ENCODE measurements at regions not wholly inside any gene's neighbourhood (a gene's known extent, or its start where the extent isn't known, plus 50 kb on each side); places are given as distances from the start of the nearest gene placed in this dataset.

DNA sequence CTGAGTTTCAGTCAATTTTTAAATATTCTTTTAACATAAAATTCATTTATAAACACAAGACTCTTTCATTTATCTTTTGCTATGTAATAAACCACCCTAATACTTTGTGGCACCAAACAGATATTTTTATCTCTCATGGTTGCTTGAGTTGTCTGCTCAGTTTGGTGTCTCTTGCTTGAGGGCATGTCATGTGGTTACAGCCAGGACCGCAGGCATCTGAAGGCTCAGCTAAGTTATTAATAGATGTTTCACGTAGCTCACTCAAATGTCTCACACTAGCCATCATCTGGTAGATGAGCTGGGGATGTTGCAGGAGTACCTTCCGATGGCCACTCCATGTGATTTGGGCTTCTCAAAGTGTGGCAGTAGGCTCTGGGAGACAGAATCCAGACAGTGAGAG, 597.8 kb downstream of the ETNK1 start:
- Histone ChIP-seq H3K36me3 (no peaks in the 10 kb centered on the region), H3K4me1 (ENCODE audit: control insufficient read depth in 1 of 2, insufficient read depth in 1 of 2, low read depth in 1 of 2, low read length in 1 of 2) (no peaks in the 10 kb centered on the region), H3K27ac (no peak overlapping the region), H3K27me3 (no peaks in the 10 kb centered on the region), H3K4me3 (ENCODE audit: low read depth in 1 of 2, low read length in 1 of 2) (no peak overlapping the region), H3K9me3 (no peaks in the 10 kb centered on the region)
- no peak for TF ChIP-seq CTCF (IDR thresholded peaks at IDR 0.05)

DNA sequence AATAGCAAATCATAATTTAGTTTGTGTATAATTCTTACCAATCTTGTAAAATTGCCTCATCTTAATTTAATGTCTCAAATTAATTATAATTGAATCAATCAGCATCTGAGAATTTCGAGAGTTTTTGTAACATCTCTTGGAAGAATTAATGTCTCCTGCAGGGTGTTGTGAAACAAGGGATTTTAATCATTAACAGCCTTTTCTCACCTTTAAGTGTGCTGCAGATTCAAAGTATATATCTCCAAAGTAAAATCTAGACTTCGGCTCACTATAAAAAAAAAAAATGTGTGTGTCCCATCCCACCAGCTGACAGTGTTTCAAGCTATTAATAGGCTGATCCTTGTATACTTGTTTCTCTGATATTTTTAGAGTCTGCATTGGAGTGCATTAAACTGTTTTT, 603.1 kb downstream of the ETNK1 start:
- TF ChIP-seq CTCF (IDR thresholded peaks at IDR 0.05) = no peak
- no peaks in the 10 kb centered on the region for H3K9me3 ChIP-seq
- no peak overlapping the region for H3K27ac ChIP-seq
- no peaks in the 10 kb centered on the region for H3K27me3 ChIP-seq
- no peaks in the 10 kb centered on the region for H3K36me3 ChIP-seq
- H3K4me1 ChIP-seq (ENCODE audit: control insufficient read depth in 1 of 2, insufficient read depth in 1 of 2, low read depth in 1 of 2, low read length in 1 of 2) = no peaks in the 10 kb centered on the region
- H3K4me3 ChIP-seq (ENCODE audit: low read depth in 1 of 2, low read length in 1 of 2) = no peak overlapping the region

- TF ChIP-seq CTCF (IDR thresholded peaks at IDR 0.05) = no peak
- no peak overlapping the region for H3K27ac ChIP-seq
- H3K27me3 ChIP-seq = no peaks in the 10 kb centered on the region
- H3K9me3 ChIP-seq = no peaks in the 10 kb centered on the region
- no peaks in the 10 kb centered on the region for H3K4me1 ChIP-seq (ENCODE audit: control insufficient read depth in 1 of 2, insufficient read depth in 1 of 2, low read depth in 1 of 2, low read length in 1 of 2)
- no peak overlapping the region for H3K4me3 ChIP-seq (ENCODE audit: low read depth in 1 of 2, low read length in 1 of 2)
- H3K36me3 ChIP-seq = no peaks in the 10 kb centered on the region
Observed at GRCh38 chr12:23230899-23231298, 605.9 kb downstream of the ETNK1 start.

DNA sequence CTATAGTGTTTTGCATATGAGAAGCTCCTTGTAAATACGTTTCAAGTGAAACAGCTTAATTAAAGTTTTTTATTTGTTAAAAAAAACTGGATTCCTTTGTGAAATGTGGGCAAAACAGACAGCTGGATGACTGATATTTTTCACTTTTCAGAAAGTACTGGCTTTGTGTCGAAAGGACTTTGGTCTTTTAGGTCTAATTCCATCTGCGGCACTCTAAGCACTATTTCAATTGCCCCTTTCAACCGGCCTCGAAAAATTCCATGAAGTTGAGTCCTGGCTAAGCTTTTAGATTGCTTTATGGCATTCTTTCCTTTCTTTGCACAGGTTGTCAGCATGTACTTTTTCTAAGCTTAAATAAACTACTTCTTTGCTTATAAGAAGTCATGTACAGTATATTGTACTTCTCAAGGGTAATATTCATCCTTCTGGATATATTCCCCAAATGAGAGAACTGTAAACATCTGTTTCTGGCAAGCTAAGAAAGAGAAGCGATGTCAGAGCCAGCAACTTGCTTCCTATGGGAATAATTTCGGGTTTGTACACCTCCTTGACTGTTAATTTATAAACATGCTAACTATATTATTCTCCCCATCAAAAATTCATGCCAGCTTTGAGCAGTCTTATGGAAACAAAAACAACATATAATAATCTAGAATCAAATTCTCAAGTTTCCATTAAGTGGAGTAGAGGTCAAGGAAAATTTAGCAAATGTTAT, 611.3 kb downstream of the ETNK1 start:
- no peaks in the 10 kb centered on the region for H3K36me3 ChIP-seq

DNA sequence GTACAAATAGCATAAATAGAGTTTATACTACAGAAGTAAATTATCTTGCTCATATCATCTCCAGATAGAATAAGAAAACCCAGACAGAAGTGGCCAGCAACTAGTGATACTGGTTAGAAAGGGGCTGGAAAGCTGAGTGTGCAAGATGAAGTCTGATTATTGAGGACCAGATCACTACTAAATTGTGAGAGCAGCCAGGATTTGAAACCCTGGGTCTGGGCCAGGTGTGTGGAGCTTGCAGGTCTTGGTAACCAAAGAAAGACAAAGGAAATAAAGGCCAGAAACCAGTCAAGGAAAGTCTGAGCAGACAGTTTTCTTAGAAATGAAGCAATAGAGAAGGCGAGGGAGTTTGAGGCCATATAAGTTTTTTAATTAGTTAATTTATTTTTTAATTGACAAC, 611.8 kb downstream of the ETNK1 start:
- H3K36me3 ChIP-seq = no peaks in the 10 kb centered on the region
- no peak overlapping the region for H3K4me3 ChIP-seq (ENCODE audit: low read depth in 1 of 2, low read length in 1 of 2)
- TF ChIP-seq CTCF (IDR thresholded peaks at IDR 0.05) = no peak
- no peaks in the 10 kb centered on the region for H3K9me3 ChIP-seq
- H3K4me1 ChIP-seq (ENCODE audit: control insufficient read depth in 1 of 2, insufficient read depth in 1 of 2, low read depth in 1 of 2, low read length in 1 of 2) = no peaks in the 10 kb centered on the region
- no peak overlapping the region for H3K27ac ChIP-seq
- no peaks in the 10 kb centered on the region for H3K27me3 ChIP-seq

More for the DNA sequence above, 611.3 kb downstream of the ETNK1 start:
- Histone ChIP-seq H3K4me1 (ENCODE audit: control insufficient read depth in 1 of 2, insufficient read depth in 1 of 2, low read depth in 1 of 2, low read length in 1 of 2) (no peaks in the 10 kb centered on the region), H3K27me3 (no peaks in the 10 kb centered on the region), H3K4me3 (ENCODE audit: low read depth in 1 of 2, low read length in 1 of 2) (no peak overlapping the region), H3K27ac (no peak overlapping the region), H3K9me3 (no peaks in the 10 kb centered on the region)
- no peak for TF ChIP-seq CTCF (IDR thresholded peaks at IDR 0.05)

Measured in neutrophil (primary cell).